HEK293T (cell line): ENCODE measurements at regions not wholly inside any gene's neighbourhood (a gene's known extent, or its start where the extent isn't known, plus 50 kb on each side); places are given as distances from the start of the nearest gene placed in this dataset.

Experiments
- CTCF ChIA-PET: fragments of 350-600 bp; formaldehyde crosslinking; extraction: SDS; loops from one replicate; lab custom pipeline; 2021; ENCODE audit warnings: antibody characterized with exemption, inconsistent platforms; lab: Yijun Ruan, JAX
- POLR2A ChIA-PET: fragments of 350-600 bp; formaldehyde crosslinking; extraction: SDS; loops from one replicate; lab custom pipeline; 2020; ENCODE audit warnings: antibody characterized with exemption, inconsistent platforms; lab: Yijun Ruan, JAX
- DNase-seq: peaks from one replicate; pipeline ENCODE4 v3.0.0; 2012; ENCODE audit warnings: mixed read lengths; ENCODE audit errors: extremely low spot score
- ARNT ChIP-seq: fragments of 450-650 bp; IDR thresholded peaks from 2 replicates; pipeline ENCODE4 v1.6.1; 2017; ENCODE audit warnings: mild to moderate bottlenecking
- CTBP1 ChIP-seq: fragments of 450-650 bp; IDR thresholded peaks from 2 replicates; pipeline ENCODE4 v1.6.1; 2016; ENCODE audit warnings: borderline replicate concordance
- ELF4 ChIP-seq: fragments of 450-650 bp; IDR thresholded peaks from 2 replicates; pipeline ENCODE4 v1.6.1; 2017; ENCODE audit warnings: antibody characterized with exemption
- FOXA1 ChIP-seq: fragments of 450-650 bp; IDR thresholded peaks from 2 replicates; pipeline ENCODE4 v1.6.1; 2016; ENCODE audit warnings: mild to moderate bottlenecking
- FOXM1 ChIP-seq: fragments of 450-650 bp; IDR thresholded peaks from 2 replicates; pipeline ENCODE4 v1.6.1; 2017; ENCODE audit warnings: mild to moderate bottlenecking, borderline replicate concordance
- L3MBTL2 ChIP-seq: fragments of 450-650 bp; conservative IDR thresholded peaks from 2 replicates; pipeline ENCODE4 v1.6.1; 2016; ENCODE audit warnings: mild to moderate bottlenecking
- LEF1 ChIP-seq: fragments of 450-650 bp; IDR thresholded peaks from 2 replicates; pipeline ENCODE4 v1.6.1; 2017; ENCODE audit warnings: mild to moderate bottlenecking, borderline replicate concordance
- NFRKB ChIP-seq: fragments of 450-650 bp; IDR thresholded peaks from 2 replicates; pipeline ENCODE4 v1.6.1; 2016; ENCODE audit warnings: mild to moderate bottlenecking, moderate library complexity
- SP1 ChIP-seq: fragments of 450-650 bp; IDR thresholded peaks from 2 replicates; pipeline ENCODE4 v1.6.1; 2017
- SUZ12 ChIP-seq: fragments of 450-650 bp; IDR thresholded peaks from 2 replicates; pipeline ENCODE4 v1.6.1; 2016; ENCODE audit warnings: mild to moderate bottlenecking
- TARDBP ChIP-seq: fragments of 450-650 bp; IDR thresholded peaks from 2 replicates; pipeline ENCODE4 v1.6.1; 2016
- ZNF384 ChIP-seq: fragments of 450-650 bp; IDR thresholded peaks from 2 replicates; pipeline ENCODE4 v1.6.1; 2016
- TF ChIP-seq, protein P1 (sequence below): fragments of 450-650 bp; IDR thresholded peaks from 2 replicates; pipeline ENCODE4 v1.6.1; 2016

DNA sequence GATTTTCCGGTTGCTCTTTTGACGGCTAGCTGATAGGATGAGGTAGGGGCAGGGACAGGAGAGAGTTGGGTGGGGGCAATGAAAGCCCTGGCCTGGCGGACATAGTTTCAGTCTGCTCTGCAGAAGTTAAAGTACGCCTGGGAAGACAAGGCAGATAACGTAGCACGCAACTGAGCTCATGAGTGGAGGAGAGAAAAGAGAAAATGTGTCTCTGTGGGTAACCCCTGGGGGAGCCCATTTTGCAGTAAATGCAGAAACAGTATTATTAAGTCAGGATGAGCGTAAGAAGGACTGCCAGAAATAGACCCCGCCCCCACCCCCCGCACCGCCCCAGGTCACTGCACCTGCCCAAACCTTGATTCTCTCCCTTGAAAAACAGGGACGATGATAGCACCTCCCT lies 51.7 kb upstream of the TARBP1 start:
- no peak for DNase-seq
- TF ChIP-seq ARNT (no peak), L3MBTL2 (no peak), ZNF384 (no peak), FOXM1 (no peak), LEF1 (no peak), NFRKB (no peak), CTBP1 (no peak), TARDBP (no peak), ELF4 (no peak), SUZ12 (no peak)
- TF ChIP-seq, protein P1, sequence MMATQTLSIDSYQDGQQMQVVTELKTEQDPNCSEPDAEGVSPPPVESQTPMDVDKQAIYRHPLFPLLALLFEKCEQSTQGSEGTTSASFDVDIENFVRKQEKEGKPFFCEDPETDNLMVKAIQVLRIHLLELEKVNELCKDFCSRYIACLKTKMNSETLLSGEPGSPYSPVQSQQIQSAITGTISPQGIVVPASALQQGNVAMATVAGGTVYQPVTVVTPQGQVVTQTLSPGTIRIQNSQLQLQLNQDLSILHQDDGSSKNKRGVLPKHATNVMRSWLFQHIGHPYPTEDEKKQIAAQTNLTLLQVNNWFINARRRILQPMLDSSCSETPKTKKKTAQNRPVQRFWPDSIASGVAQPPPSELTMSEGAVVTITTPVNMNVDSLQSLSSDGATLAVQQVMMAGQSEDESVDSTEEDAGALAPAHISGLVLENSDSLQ, result no peak
- CTCF ChIA-PET, result interaction anchor here (0.6 to 1.4 kb wide), 4 partner anchors 14 to 67 kb away, joined by 3 to 5 read pairs (median 3); no protein-coding TSS in a partner anchor
- POLR2A ChIA-PET, result interaction anchor here (1.0 to 7.4 kb wide), 3 partner anchors 13 to 80 kb away, joined by 5 to 41 read pairs (median 6); partner anchors contain the start of gene IRF2BP2

DNA sequence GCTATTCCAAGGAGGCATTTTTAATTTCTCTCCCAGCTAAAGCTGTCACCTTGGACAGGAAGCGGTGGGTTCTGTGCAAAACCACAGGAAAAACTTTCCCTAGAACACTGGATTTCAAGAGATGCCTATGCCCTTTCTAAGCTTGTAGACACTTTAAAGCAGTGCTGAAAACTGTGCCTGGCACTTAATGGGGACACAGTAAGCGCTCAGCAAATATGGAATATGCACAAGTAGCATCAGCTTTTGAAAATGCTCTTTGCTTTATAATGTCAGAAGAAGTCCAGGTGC lies 50.9 kb upstream of the TARBP1 start:
- TF ChIP-seq SUZ12 (no peak), FOXA1 (no peak), ARNT (no peak)
- ChIA-PET POLR2A (interaction anchor here (1.0 to 7.4 kb wide), 4 partner anchors 14 to 81 kb away, joined by 3 to 41 read pairs (median 6); partner anchors contain the start of gene IRF2BP2), CTCF (interaction anchor here (0.9 to 1.4 kb wide), 5 partner anchors 10 to 68 kb away, joined by 3 to 5 read pairs (median 3); no protein-coding TSS in a partner anchor)
- no peak for DNase-seq

DNA sequence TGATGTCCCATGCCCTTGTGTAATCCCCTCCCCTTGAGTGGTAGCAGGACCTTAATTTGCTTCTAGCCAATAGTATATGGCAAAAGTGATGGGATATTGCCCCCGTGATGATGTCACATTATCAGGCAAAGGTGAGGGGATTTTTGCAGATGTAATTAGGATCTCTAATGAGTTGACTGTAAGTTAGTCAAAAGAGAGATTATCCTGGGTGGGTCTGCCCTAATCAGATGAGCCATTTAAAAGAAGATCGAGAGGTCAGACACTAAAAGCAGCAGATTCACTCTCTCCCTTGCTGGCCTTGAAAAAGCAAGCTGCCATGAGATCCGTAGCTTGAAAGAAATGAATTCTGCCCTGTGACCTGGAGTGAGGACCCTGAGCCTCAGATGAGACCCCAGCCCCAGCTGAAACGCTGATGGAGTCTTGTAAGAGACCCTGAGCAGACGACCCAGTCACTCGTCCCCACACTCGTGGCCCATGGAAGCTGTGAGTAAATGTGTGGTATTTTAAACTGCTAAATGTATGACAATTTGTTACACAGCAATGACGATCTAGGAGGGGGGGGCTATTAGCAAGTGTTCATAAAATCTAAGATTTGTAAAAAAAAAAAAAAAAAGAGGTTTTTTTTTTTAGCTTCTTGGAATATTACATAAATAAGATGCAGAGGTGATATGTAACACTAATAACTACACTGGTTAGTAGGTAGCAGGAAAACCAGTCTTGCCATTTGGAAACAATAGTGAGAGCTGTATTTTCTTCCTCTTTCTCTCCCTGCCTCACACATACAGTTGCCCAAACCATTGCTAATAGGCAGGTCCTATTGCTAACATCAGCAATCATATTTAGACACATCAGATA lies 50.3 kb upstream of the TARBP1 start:
- CTCF ChIA-PET, result interaction anchor here (0.9 to 1.4 kb wide), 6 partner anchors 9 to 68 kb away, joined by 3 to 5 read pairs (median 4); no protein-coding TSS in a partner anchor
- no peak for TF ChIP-seq LEF1
- no peak for TF ChIP-seq SP1
- no peak for TF ChIP-seq FOXA1
- TF ChIP-seq ARNT, result no peak
- TF ChIP-seq SUZ12, result no peak
- no peak for TF ChIP-seq L3MBTL2
- no peak for DNase-seq
- POLR2A ChIA-PET, result interaction anchor here (0.9 to 7.4 kb wide), 6 partner anchors 15 to 82 kb away, joined by 3 to 41 read pairs (median 6); partner anchors contain the start of gene IRF2BP2
